Mammary epithelial cell (primary cell): ENCODE measurements at regions not wholly inside any gene's neighbourhood (a gene's known extent, or its start where the extent isn't known, plus 50 kb on each side); places are given as distances from the start of the nearest gene placed in this dataset.

Experiments used
- CTCF ChIP-seq, 2 donors: IDR thresholded peaks in 1 of 2; conservative IDR thresholded peaks in 1 of 2; 2 replicates each; pipeline ENCODE4 v1.5.1; 2011 to 2012; ENCODE audit warnings: inconsistent platforms in 2 of 2, low read length in 2 of 2, mild to moderate bottlenecking in 2 of 2, control low read depth in 1 of 2, low read depth in 1 of 2; ENCODE audit not compliant: insufficient read depth in 1 of 2; ENCODE audit errors: extremely low read depth in 1 of 2
- EZH2 ChIP-seq: IDR thresholded peaks from 2 replicates; pipeline ENCODE4 v1.6.1; 2012; ENCODE audit warnings: low read length, inconsistent platforms, borderline replicate concordance

- TF ChIP-seq CTCF (conservative IDR thresholded peaks at IDR 0.05 in 1 of 2, IDR thresholded peaks at IDR 0.05 in 1 of 2; ENCODE audit: extremely low read depth in 1 of 2, insufficient read depth in 1 of 2, low read depth in 1 of 2, low read length in 2 of 2) (no peak), EZH2 (no peak)
Observed at GRCh38 chr1:112328600-112328999, 67.4 kb upstream of the CTTNBP2NL start.
